RWPE1 (cell line): ENCODE measurements at regions not wholly inside any gene's neighbourhood (a gene's known extent, or its start where the extent isn't known, plus 50 kb on each side); places are given as distances from the start of the nearest gene placed in this dataset.

Experiments
- CTCF ChIA-PET: fragments of 350-600 bp; sonication (Branson Sonifier 250); formaldehyde crosslinking; extraction: SDS; loops from one replicate; lab custom pipeline; 2021; lab: Yijun Ruan, JAX
- POLR2A ChIA-PET: fragments of 400-600 bp; formaldehyde crosslinking; extraction: SDS; loops from one replicate; lab custom pipeline; 2020; ENCODE audit warnings: antibody characterized with exemption; ENCODE audit not compliant: low non-redundant PET; lab: Yijun Ruan, JAX
- DNase-seq: peaks from one replicate; pipeline ENCODE4 v3.0.0; 2012; ENCODE audit warnings: low spot score
- H3K27ac ChIP-seq: fragments of 450-650 bp; 2 replicates; pipeline ENCODE4 v1.5.1; 2017
- CTCF ChIP-seq: fragments of 450-650 bp; conservative IDR thresholded peaks from 2 replicates; pipeline ENCODE4 v1.5.1; 2017; ENCODE audit warnings: low read depth, mild to moderate bottlenecking

- CTCF ChIA-PET: interaction anchor here (0.7 kb wide), 1 partner anchor 49 kb away, joined by 4 read pairs; no protein-coding TSS in a partner anchor
- TF ChIP-seq CTCF: no peak
- H3K27ac ChIP-seq: no peak overlapping the region
- no peak for DNase-seq
- POLR2A ChIA-PET: no interaction called here
These were observed 977.8 kb upstream of the NR2F2 start for GRCh38 chr15:95352631-95353187.

- CTCF ChIA-PET: no interaction called here
- POLR2A ChIA-PET: no interaction called here
These were observed 977.0 kb upstream of the NR2F2 start for GRCh38 chr15:95353512-95353911.

GRCh38 chr15:95359966-95360365 is 970.5 kb upstream of the NR2F2 start:
- H3K27ac ChIP-seq: no peak overlapping the region
- no peak for TF ChIP-seq CTCF
- ChIA-PET CTCF (interaction anchor here (0.6 to 0.7 kb wide), 2 partner anchors 22 to 1014 kb away, joined by 3 to 4 read pairs; no protein-coding TSS in a partner anchor), POLR2A (no interaction called here)
- DNase-seq: no peak

More at GRCh38 chr15:95353512-95353911, 977.0 kb upstream of the NR2F2 start:
- no peak for DNase-seq
- no peak for TF ChIP-seq CTCF
- no peak overlapping the region for H3K27ac ChIP-seq

GRCh38 chr15:95362306-95362705 is 968.2 kb upstream of the NR2F2 start:
- no peak for DNase-seq
- no peak for TF ChIP-seq CTCF
- POLR2A ChIA-PET: no interaction called here
- H3K27ac ChIP-seq: no peak overlapping the region
- CTCF ChIA-PET: no interaction called here

- POLR2A ChIA-PET: no interaction called here
These were observed 966.9 kb upstream of the NR2F2 start for GRCh38 chr15:95363646-95364045.

GRCh38 chr15:95365511-95366107 is 964.9 kb upstream of the NR2F2 start:
- TF ChIP-seq CTCF: no peak
- ChIA-PET CTCF (no interaction called here), POLR2A (no interaction called here)
- no peak overlapping the region for H3K27ac ChIP-seq
- DNase-seq: no peak

More at GRCh38 chr15:95363646-95364045, 966.9 kb upstream of the NR2F2 start:
- TF ChIP-seq CTCF: no peak
- CTCF ChIA-PET: interaction anchor here (0.5 to 0.8 kb wide), 2 partner anchors 73 to 91 kb away, joined by 4 to 7 read pairs; no protein-coding TSS in a partner anchor
- no peak for DNase-seq
- no peak overlapping the region for H3K27ac ChIP-seq
